IMR-90 (cell line): ENCODE measurements at regions not wholly inside any gene's neighbourhood (a gene's known extent, or its start where the extent isn't known, plus 50 kb on each side); places are given as distances from the start of the nearest gene placed in this dataset.

Source experiments
- ATAC-seq: fragments of 200-7000 bp; cut with Tn5 transposase; 2 replicates; pipeline ENCODE4 v1.9.1; 2020; ENCODE audit warnings: low read depth, mild to moderate bottlenecking, moderate library complexity
- BruUV-seq: library from RNA; stranded (reverse); fragments of 400-500 nt; replicated peaks from 2 replicates; lab custom pipeline; 2021; lab: Mats Ljungman, UMichigan
- CTCF ChIA-PET: fragments of 300-600 bp; formaldehyde crosslinking; extraction: SDS; loops from one replicate; lab custom pipeline; 2021; ENCODE audit warnings: antibody characterized with exemption; lab: Yijun Ruan, JAX
- POLR2A ChIA-PET: fragments of 300-600 bp; sonication (Branson Sonifier 250); formaldehyde crosslinking; loops from one replicate; lab custom pipeline; 2022; ENCODE audit warnings: antibody characterized with exemption; ENCODE audit not compliant: unreplicated experiment; lab: Charles Lee
- DNase-seq: peaks from one replicate; pipeline ENCODE4 v3.0.0; 2013
- H2AFZ ChIP-seq: replicated peaks from 2 replicates; pipeline ENCODE3; 2013; ENCODE audit warnings: low read length, mild to moderate bottlenecking; ENCODE audit not compliant: poor library complexity
- H2AK5ac ChIP-seq: 2 replicates; pipeline ENCODE4 v1.6.1; 2013; ENCODE audit warnings: low read depth, low read length, inconsistent platforms
- H2AK9ac ChIP-seq: replicated peaks from 2 replicates; pipeline ENCODE3; 2013; ENCODE audit warnings: mild to moderate bottlenecking, low read depth, low read length, moderate library complexity; ENCODE audit not compliant: poor library complexity
- H2BK120ac ChIP-seq: 2 replicates; pipeline ENCODE4 v1.6.1; 2013; ENCODE audit warnings: low read depth, low read length, inconsistent platforms
- H2BK15ac ChIP-seq: 3 replicates; pipeline ENCODE4 v1.6.1; 2013; ENCODE audit warnings: low read depth, low read length, inconsistent platforms
- H2BK20ac ChIP-seq: 2 replicates; pipeline ENCODE4 v1.6.1; 2013; ENCODE audit warnings: low read depth, mild to moderate bottlenecking, inconsistent platforms, low read length, moderate library complexity
- H2BK5ac ChIP-seq: 2 replicates; pipeline ENCODE4 v1.6.1; 2013; ENCODE audit warnings: mild to moderate bottlenecking, low read depth, low read length, inconsistent platforms; ENCODE audit not compliant: poor library complexity, severe bottlenecking
- H3K14ac ChIP-seq: replicated peaks from 2 replicates; pipeline ENCODE4 v1.6.1; 2013; ENCODE audit warnings: low read depth, low read length, inconsistent platforms
- H3K18ac ChIP-seq: 2 replicates; pipeline ENCODE4 v1.6.1; 2013; ENCODE audit warnings: low read depth, low read length, control low read depth
- H3K23ac ChIP-seq: 2 replicates; pipeline ENCODE4 v1.6.1; 2013; ENCODE audit warnings: low read depth, low read length, inconsistent platforms
- H3K27ac ChIP-seq: 2 replicates; pipeline ENCODE4 v1.5.1; 2013; ENCODE audit warnings: mild to moderate bottlenecking, control low read depth, low read length; ENCODE audit not compliant: insufficient read depth
- H3K27me3 ChIP-seq: 2 replicates; pipeline ENCODE4 v1.6.1; 2013; ENCODE audit warnings: low read length; ENCODE audit not compliant: control insufficient read depth, insufficient read depth
- H3K36me3 ChIP-seq: 2 replicates; pipeline ENCODE4 v1.6.1; 2013; ENCODE audit warnings: low read length, mixed read lengths; ENCODE audit not compliant: control insufficient read depth, insufficient read depth
- H3K4ac ChIP-seq: 2 replicates; pipeline ENCODE4 v1.6.1; 2013; ENCODE audit warnings: low read depth, low read length, inconsistent platforms
- H3K4me1 ChIP-seq: 2 replicates; pipeline ENCODE4 v1.6.1; 2013; ENCODE audit warnings: low read length, mixed read lengths; ENCODE audit not compliant: control insufficient read depth, insufficient read depth
- H3K4me2 ChIP-seq: 2 replicates; pipeline ENCODE4 v1.6.1; 2013; ENCODE audit warnings: low read depth, mild to moderate bottlenecking, control low read depth, low read length, moderate library complexity
- H3K4me3 ChIP-seq: 2 replicates; pipeline ENCODE4 v1.5.1; 2013; ENCODE audit warnings: low read depth, mild to moderate bottlenecking, control low read depth, low read length, moderate library complexity; ENCODE audit not compliant: insufficient read depth
- H3K56ac ChIP-seq: 2 replicates; pipeline ENCODE4 v1.6.1; 2013; ENCODE audit warnings: low read length, inconsistent platforms; ENCODE audit not compliant: insufficient read depth; ENCODE audit errors: extremely low read depth
- H3K79me1 ChIP-seq, 2 experiments: 2 replicates each; pipeline ENCODE4 v1.6.1; 2013; ENCODE audit warnings: low read length in 2 of 2, inconsistent platforms in 1 of 2, low read depth in 1 of 2
- H3K9ac ChIP-seq: 2 replicates; pipeline ENCODE4 v1.6.1; 2013; ENCODE audit warnings: low read depth, low read length, control low read depth
- H3K9me1 ChIP-seq: 2 replicates; pipeline ENCODE4 v1.6.1; 2013; ENCODE audit warnings: low read length, inconsistent platforms; ENCODE audit not compliant: insufficient read depth
- H3K9me3 ChIP-seq: 2 replicates; pipeline ENCODE4 v1.6.1; 2013; ENCODE audit warnings: low read length; ENCODE audit not compliant: control insufficient read depth, insufficient read depth
- H4K20me1 ChIP-seq: 2 replicates; pipeline ENCODE4 v1.6.1; 2013; ENCODE audit warnings: low read length, inconsistent platforms; ENCODE audit not compliant: insufficient read depth
- H4K5ac ChIP-seq: 2 replicates; pipeline ENCODE4 v1.6.1; 2013; ENCODE audit warnings: mild to moderate bottlenecking, low read depth, low read length, control low read depth
- H4K8ac ChIP-seq, 2 experiments: 2 replicates each; pipeline ENCODE4 v1.6.1; 2013; ENCODE audit warnings: low read depth in 2 of 2, low read length in 2 of 2, control low read depth in 1 of 2, inconsistent platforms in 1 of 2
- H4K91ac ChIP-seq: 2 replicates; pipeline ENCODE4 v1.6.1; 2013; ENCODE audit warnings: low read depth, low read length, inconsistent platforms; ENCODE audit not compliant: insufficient read depth
- CEBPB ChIP-seq: IDR thresholded peaks from 2 replicates; pipeline ENCODE4 v1.6.1; 2012; ENCODE audit warnings: low read depth, low read length, improper control_type of control experiment
- CHD1 ChIP-seq: IDR thresholded peaks from 2 replicates; pipeline ENCODE4 v1.6.1; 2012; ENCODE audit warnings: low read depth, low read length, improper control_type of control experiment
- NFE2L2 ChIP-seq: fragments of 150-350 bp; IDR thresholded peaks from 2 replicates; pipeline ENCODE4 v1.6.1; 2016; ENCODE audit warnings: low read depth, mild to moderate bottlenecking, low read length
- POLR2A ChIP-seq: IDR thresholded peaks from 2 replicates; pipeline ENCODE4 v1.6.1; 2012; ENCODE audit warnings: mild to moderate bottlenecking, low read depth, low read length
- WGBS, 2 experiments: methylation state at CpG; one replicate each; pipeline versions ENCODE4 v1.1.5 to v1.1.7; 2013; ENCODE audit warnings: missing lambda C conversion rate in 2 of 2; ENCODE audit not compliant: insufficient read length in 1 of 2; ENCODE audit errors: extremely low coverage in 2 of 2; 5-methylcytosine and 5-hydroxymethylcytosine counted together
- dilution Hi-C: fragments of 300-500 bp; cut with HindIII; formaldehyde crosslinking; loops from one replicate; pipeline ENCODE4 v1.14.3; 2018; ENCODE audit warnings: low sequenced_read_pairs; ENCODE audit not compliant: unreplicated experiment
- in situ Hi-C: fragments of 300-500 bp; cut with MboI; formaldehyde crosslinking; loops from 3 replicates; pipeline ENCODE4 v1.14.3; 2019; ENCODE audit warnings: low sequenced_read_pairs, inconsistent platforms, mixed read lengths
- intact Hi-C: fragments of 100-400 bp; cut with micrococcal nuclease; formaldehyde crosslinking; loops from 2 replicates; pipeline ENCODE4 v1.10.0; 2022
- TF ChIP-seq, protein P1 (sequence below): fragments of 150-350 bp; IDR thresholded peaks from 2 replicates; pipeline ENCODE4 v1.6.1; 2017; ENCODE audit warnings: mild to moderate bottlenecking, antibody characterized with exemption, low read length, low read depth
- TF ChIP-seq, protein P2 (sequence below): fragments of 150-350 bp; IDR thresholded peaks from 2 replicates; pipeline ENCODE4 v1.6.1; 2016; ENCODE audit warnings: low read depth, mild to moderate bottlenecking, low read length, moderate library complexity, borderline replicate concordance

DNA sequence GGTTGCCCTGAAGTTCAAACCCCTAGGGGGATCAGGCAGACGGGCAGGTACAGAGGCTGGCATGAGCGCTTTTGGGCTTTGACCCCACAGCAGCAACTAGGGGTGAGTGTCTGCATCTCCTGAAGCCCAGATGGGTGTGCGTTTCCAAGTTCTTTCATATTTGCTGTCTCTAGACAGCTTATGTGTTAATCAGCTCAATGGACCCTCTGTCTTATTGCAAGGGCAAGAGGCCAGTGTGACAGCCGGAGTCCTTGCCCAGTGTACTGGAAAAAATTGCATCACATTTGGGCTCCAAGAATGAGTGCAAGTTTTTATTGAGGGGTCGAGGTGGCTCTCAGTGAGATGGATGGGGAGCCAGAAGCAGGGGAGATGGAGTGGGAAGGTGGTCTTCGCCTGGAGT lies 1863.7 kb upstream of the RAG2 start:
- Histone ChIP-seq H2BK15ac (no peak overlapping the region), H3K56ac (no peak overlapping the region), H2AK9ac (no peak overlapping the region), H3K9me1 (no peaks in the 10 kb centered on the region), H2BK5ac (no peak overlapping the region), H3K9ac (no peak overlapping the region), H3K4me3 (no peak overlapping the region), H4K20me1 (no peaks in the 10 kb centered on the region), H3K14ac (no peak overlapping the region), H3K18ac (no peak overlapping the region), H3K27ac (no peak overlapping the region), H4K8ac (no peak overlapping the region), H3K27me3 (no peaks in the 10 kb centered on the region), H3K4me1 (no peaks in the 10 kb centered on the region), H3K4ac (no peak overlapping the region), H2AFZ (no peak overlapping the region), H3K36me3 (no peaks in the 10 kb centered on the region), H2AK5ac (no peak overlapping the region), H2BK120ac (no peak overlapping the region), H3K23ac (no peak overlapping the region), H4K91ac (no peak overlapping the region), H4K5ac (no peak overlapping the region), H3K9me3 (peaks cover 4% of the 10 kb centered on the region), H2BK20ac (no peak overlapping the region), H3K79me1 (no peaks in the 10 kb centered on the region), H3K4me2 (no peak overlapping the region)
- POLR2A ChIA-PET, result no interaction called here
- WGBS, 2 experiments, result 100% methylated on average over 1 of the region's 6 CpGs; no CpG with 5 or more reads in 1 of the 2 experiments
- CTCF ChIA-PET, result no interaction called here
- ATAC-seq, result no peak
- intact Hi-C loops, result no loop called here
- TF ChIP-seq, protein P1, sequence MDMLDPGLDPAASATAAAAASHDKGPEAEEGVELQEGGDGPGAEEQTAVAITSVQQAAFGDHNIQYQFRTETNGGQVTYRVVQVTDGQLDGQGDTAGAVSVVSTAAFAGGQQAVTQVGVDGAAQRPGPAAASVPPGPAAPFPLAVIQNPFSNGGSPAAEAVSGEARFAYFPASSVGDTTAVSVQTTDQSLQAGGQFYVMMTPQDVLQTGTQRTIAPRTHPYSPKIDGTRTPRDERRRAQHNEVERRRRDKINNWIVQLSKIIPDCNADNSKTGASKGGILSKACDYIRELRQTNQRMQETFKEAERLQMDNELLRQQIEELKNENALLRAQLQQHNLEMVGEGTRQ, result no peak
- TF ChIP-seq POLR2A (no peak), NFE2L2 (no peak), CEBPB (no peak), CHD1 (no peak)
- TF ChIP-seq, protein P2, sequence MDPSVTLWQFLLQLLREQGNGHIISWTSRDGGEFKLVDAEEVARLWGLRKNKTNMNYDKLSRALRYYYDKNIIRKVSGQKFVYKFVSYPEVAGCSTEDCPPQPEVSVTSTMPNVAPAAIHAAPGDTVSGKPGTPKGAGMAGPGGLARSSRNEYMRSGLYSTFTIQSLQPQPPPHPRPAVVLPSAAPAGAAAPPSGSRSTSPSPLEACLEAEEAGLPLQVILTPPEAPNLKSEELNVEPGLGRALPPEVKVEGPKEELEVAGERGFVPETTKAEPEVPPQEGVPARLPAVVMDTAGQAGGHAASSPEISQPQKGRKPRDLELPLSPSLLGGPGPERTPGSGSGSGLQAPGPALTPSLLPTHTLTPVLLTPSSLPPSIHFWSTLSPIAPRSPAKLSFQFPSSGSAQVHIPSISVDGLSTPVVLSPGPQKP, result no peak
- dilution Hi-C loops, result no loop called here
- no TSS peak for BruUV-seq
- in situ Hi-C loops, result no loop called here
- DNase-seq, result no peak
